Liver (tissue), 7 donors: ENCODE measurements at regions not wholly inside any gene's neighbourhood (a gene's known extent, or its start where the extent isn't known, plus 50 kb on each side); places are given as distances from the start of the nearest gene placed in this dataset. TPM values are rescaled to one million over a fixed set of nuclear protein-coding genes. Genes with fewer than 3 reads are reported as not detected.

ENCODE experiments used
- DNase-seq: peaks from one replicate; pipeline ENCODE4 v3.0.0-alpha.2; 2017; ENCODE audit warnings: low spot score
- H3K27ac ChIP-seq, 2 donors: one replicate each; pipeline ENCODE4 v1.7.0; 2013; ENCODE audit warnings: inconsistent platforms in 2 of 2, low read length in 2 of 2, control low read depth in 1 of 2, low read depth in 1 of 2, mild to moderate bottlenecking in 1 of 2
- H3K27me3 ChIP-seq, 4 donors: one replicate each; pipeline versions ENCODE4 v1.6.1 to v1.7.0; 2013; ENCODE audit warnings: low read length in 3 of 4, inconsistent platforms in 1 of 4, mild to moderate bottlenecking in 1 of 4, moderate library complexity in 1 of 4; ENCODE audit not compliant: control insufficient read depth in 4 of 4, insufficient read depth in 4 of 4
- H3K36me3 ChIP-seq, 4 donors: one replicate each; pipeline versions ENCODE4 v1.6.1 to v1.7.0; 2013; ENCODE audit warnings: low read length in 3 of 4, mild to moderate bottlenecking in 3 of 4, low read depth in 1 of 4, moderate library complexity in 1 of 4; ENCODE audit not compliant: control insufficient read depth in 4 of 4, insufficient read depth in 3 of 4
- H3K4me1 ChIP-seq, 4 donors: one replicate each; pipeline versions ENCODE4 v1.6.1 to v1.7.0; 2013; ENCODE audit warnings: low read length in 3 of 4, mild to moderate bottlenecking in 3 of 4, moderate library complexity in 1 of 4; ENCODE audit not compliant: control insufficient read depth in 4 of 4, insufficient read depth in 4 of 4
- H3K4me3 ChIP-seq, 3 donors: one replicate each; pipeline versions ENCODE4 v1.6.1 to v1.7.0; 2013; ENCODE audit warnings: low read length in 3 of 3, control low read depth in 1 of 3, low read depth in 1 of 3, mild to moderate bottlenecking in 1 of 3
- H3K9ac ChIP-seq, 2 donors: one replicate each; pipeline ENCODE4 v1.7.0; 2013; ENCODE audit warnings: low read length in 2 of 2, mild to moderate bottlenecking in 2 of 2, moderate library complexity in 2 of 2, control low read depth in 1 of 2, low read depth in 1 of 2
- H3K9me3 ChIP-seq, 4 donors: one replicate each; pipeline versions ENCODE4 v1.6.1 to v1.7.0; 2013; ENCODE audit warnings: low read length in 3 of 4; ENCODE audit not compliant: control insufficient read depth in 4 of 4
- FOXA2 ChIP-seq: IDR thresholded peaks from 2 replicates; pipeline ENCODE4 v1.6.1; 2016; ENCODE audit warnings: antibody characterized with exemption
- WGBS: extraction: QIAGEN DNeasy Blood & Tissue Kit; methylation state at CpG from one replicate; pipeline ENCODE4 v1.1.7; 2013; 5-methylcytosine and 5-hydroxymethylcytosine counted together
- small RNA-seq: library from RNA; depleted of rRNA; stranded (forward); fragments of <200 nt; gene quantifications from one replicate; pipeline ENCODE3, GENCODE V24; 2014
- donor health status: healthy.
- donor health status: healthy.
- donor health status: healthy.

GRCh38 chr10:121426307-121426706 lies 171.9 kb downstream of the FGFR2 start:
- Histone ChIP-seq H3K27me3 (no peaks in the 10 kb centered on the region), H3K27ac (no peak overlapping the region), H3K9me3 (no peaks in the 10 kb centered on the region), H3K36me3 (no peaks in the 10 kb centered on the region), H3K4me1 (no peaks in the 10 kb centered on the region), H3K4me3 (no peak overlapping the region), H3K9ac (no peak overlapping the region)
- WGBS, result 81% methylated on average over 7 of the region's 7 CpGs
- no peak for DNase-seq
- no peak for TF ChIP-seq FOXA2

Small RNA genes in the stretch of these regions (small RNA-seq; reads per million reads assigned to genes)
- gene RN7SKP167, result not detected
